Peyer's patch (tissue), 4 donors: ENCODE measurements at regions not wholly inside any gene's neighbourhood (a gene's known extent, or its start where the extent isn't known, plus 50 kb on each side); places are given as distances from the start of the nearest gene placed in this dataset.

ENCODE experiments used
- DNase-seq, 3 donors: peaks; one replicate each; pipeline ENCODE4 v3.0.0-alpha.2; 2017 to 2019
- H3K27ac ChIP-seq, 4 donors: fragments of 200-600 bp; sonication (generic); one replicate each; pipeline ENCODE4 v1.5.1; 2016 to 2019
- H3K27me3 ChIP-seq, 2 donors: fragments of 200-600 bp; sonication (generic); one replicate each; pipeline ENCODE4 v1.5.1; 2019
- H3K36me3 ChIP-seq, 3 donors: fragments of 200-600 bp; sonication (generic); one replicate each; pipeline ENCODE4 v1.5.1; 2016 to 2019
- H3K4me1 ChIP-seq, 4 donors: fragments of 200-600 bp; sonication (generic); one replicate each; pipeline ENCODE4 v1.5.1; 2016 to 2019
- H3K4me3 ChIP-seq, 4 donors: fragments of 200-600 bp; sonication (generic); 1 replicate in 3 of 4; 2 replicates in 1 of 4; pipeline ENCODE4 v1.5.1; 2016 to 2019; ENCODE audit warnings: mild to moderate bottlenecking in 1 of 4
- H3K9me3 ChIP-seq, 4 donors: fragments of 200-600 bp; sonication (generic); one replicate each; pipeline ENCODE4 v1.5.1; 2016 to 2019; ENCODE audit warnings: mild to moderate bottlenecking in 1 of 4
- POLR2A ChIP-seq, 2 donors: fragments of 450-650 bp; IDR thresholded peaks; one replicate each; pipeline ENCODE4 v1.5.1; 2017; ENCODE audit warnings: antibody characterized with exemption in 2 of 2, mild to moderate bottlenecking in 2 of 2, moderate library complexity in 2 of 2
- TF ChIP-seq, protein P1 (sequence below), 6 experiments: fragments of 450-650 bp in 4 of 6; fragments of 200-600 bp in 2 of 6; sonication (generic) in 1 of 6; IDR thresholded peaks; one replicate each; pipeline ENCODE4 v1.5.1; 2017 to 2019; ENCODE audit warnings: antibody characterized with exemption in 6 of 6, mild to moderate bottlenecking in 3 of 6, moderate library complexity in 1 of 6

DNA sequence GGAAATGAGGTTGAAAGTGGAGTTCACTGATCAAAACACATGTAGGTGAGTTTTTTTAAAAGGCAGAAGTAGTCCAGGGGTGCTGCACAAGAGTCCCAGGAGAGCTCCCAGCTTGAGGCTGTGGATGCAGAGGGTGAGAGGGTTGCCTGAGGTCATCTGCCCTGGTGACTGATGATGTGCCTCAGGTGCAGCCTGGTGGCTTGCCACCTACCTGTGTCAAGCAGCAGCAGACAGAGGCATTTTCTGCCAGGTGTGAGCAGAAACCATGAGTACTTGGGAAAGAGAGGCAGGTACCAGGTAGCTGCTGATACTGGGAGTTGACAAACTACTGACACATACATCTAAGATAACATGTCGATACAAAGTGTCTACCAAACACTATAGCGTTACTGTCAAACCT lies 92.5 kb downstream of the SCP2D1 start:
- H3K27ac ChIP-seq, result no peak overlapping the region
- H3K4me3 ChIP-seq, result no peak overlapping the region
- no peaks in the 10 kb centered on the region for H3K36me3 ChIP-seq
- no peaks in the 10 kb centered on the region for H3K9me3 ChIP-seq
- H3K4me1 ChIP-seq, result no peaks in the 10 kb centered on the region
- TF ChIP-seq, protein P1, sequence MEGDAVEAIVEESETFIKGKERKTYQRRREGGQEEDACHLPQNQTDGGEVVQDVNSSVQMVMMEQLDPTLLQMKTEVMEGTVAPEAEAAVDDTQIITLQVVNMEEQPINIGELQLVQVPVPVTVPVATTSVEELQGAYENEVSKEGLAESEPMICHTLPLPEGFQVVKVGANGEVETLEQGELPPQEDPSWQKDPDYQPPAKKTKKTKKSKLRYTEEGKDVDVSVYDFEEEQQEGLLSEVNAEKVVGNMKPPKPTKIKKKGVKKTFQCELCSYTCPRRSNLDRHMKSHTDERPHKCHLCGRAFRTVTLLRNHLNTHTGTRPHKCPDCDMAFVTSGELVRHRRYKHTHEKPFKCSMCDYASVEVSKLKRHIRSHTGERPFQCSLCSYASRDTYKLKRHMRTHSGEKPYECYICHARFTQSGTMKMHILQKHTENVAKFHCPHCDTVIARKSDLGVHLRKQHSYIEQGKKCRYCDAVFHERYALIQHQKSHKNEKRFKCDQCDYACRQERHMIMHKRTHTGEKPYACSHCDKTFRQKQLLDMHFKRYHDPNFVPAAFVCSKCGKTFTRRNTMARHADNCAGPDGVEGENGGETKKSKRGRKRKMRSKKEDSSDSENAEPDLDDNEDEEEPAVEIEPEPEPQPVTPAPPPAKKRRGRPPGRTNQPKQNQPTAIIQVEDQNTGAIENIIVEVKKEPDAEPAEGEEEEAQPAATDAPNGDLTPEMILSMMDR (IDR thresholded peaks at IDR 0.05), result no peak
- TF ChIP-seq POLR2A (IDR thresholded peaks at IDR 0.05), result no peak
- no peaks in the 10 kb centered on the region for H3K27me3 ChIP-seq
- no peak for DNase-seq

DNA sequence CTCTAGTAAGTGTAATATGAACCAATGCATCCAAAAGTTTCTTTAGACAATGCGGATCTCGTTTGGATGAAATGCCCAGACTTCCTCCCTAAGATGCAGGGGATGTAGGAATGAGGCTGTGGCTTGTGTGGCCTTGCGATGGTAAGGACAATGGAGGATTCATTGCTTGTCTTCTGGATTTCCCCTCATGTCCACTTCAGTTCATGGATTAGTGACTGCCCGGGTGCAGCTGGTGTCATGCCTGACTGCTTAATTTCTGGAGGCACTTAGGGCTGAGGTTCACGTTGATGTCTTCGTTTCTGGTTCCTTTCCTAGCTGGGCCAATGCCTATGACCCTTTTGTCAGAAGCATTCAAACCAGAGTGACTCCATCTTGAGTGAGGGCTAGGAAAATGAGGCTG lies 93.8 kb downstream of the SCP2D1 start:
- Histone ChIP-seq H3K4me3 (no peak overlapping the region), H3K9me3 (no peaks in the 10 kb centered on the region), H3K27me3 (no peaks in the 10 kb centered on the region), H3K4me1 (no peaks in the 10 kb centered on the region), H3K27ac (no peak overlapping the region), H3K36me3 (no peaks in the 10 kb centered on the region)
- TF ChIP-seq, protein P1 (IDR thresholded peaks at IDR 0.05), result no peak
- TF ChIP-seq POLR2A (IDR thresholded peaks at IDR 0.05), result no peak
- no peak for DNase-seq

DNA sequence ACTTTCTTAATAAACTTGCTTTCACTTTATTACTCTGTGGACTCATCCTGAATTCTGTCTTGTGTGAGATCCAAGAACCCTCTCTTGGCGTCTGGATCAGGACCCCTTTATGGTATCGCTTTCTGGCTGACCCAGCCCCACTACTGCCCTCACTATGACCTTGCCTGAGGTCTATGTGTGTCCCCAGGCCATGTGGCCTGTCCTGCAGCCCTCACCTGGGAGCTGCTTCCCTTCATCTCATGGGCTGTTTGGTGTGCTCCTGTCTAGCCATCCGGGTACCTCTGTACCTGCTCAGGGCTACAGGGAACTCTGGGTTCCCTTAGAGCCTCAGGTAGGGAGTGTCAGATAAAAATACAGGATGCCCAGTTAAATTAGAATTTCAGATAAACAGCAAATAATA lies 94.5 kb downstream of the SCP2D1 start:
- DNase-seq, result no peak
- no peak overlapping the region for H3K27ac ChIP-seq
- H3K27me3 ChIP-seq, result no peaks in the 10 kb centered on the region
- no peak overlapping the region for H3K4me3 ChIP-seq
- no peaks in the 10 kb centered on the region for H3K36me3 ChIP-seq
- TF ChIP-seq, protein P1 (IDR thresholded peaks at IDR 0.05), result no peak
- TF ChIP-seq POLR2A (IDR thresholded peaks at IDR 0.05), result no peak
- no peaks in the 10 kb centered on the region for H3K4me1 ChIP-seq
- no peaks in the 10 kb centered on the region for H3K9me3 ChIP-seq

DNA sequence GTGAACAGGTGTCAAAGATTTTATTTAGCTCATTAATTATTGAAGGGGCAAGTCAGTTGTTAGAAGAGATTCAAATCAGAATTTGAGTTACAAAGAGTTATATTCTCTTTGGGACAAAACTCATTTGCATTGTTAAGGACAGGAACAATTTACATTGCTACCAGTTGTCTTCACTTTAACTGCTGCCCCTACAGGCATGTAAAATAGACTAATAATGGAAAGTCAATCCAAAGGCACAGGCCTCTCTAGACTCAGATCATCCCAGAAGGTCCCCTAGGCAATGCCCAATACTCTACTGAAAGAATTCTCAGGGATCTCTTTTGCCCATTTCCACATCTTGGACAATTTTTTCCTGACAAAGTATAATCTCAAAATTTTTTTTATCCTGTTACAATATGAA lies 95.7 kb downstream of the SCP2D1 start:
- H3K36me3 ChIP-seq, result no peaks in the 10 kb centered on the region
- no peaks in the 10 kb centered on the region for H3K27me3 ChIP-seq
- DNase-seq, result no peak
- H3K4me1 ChIP-seq, result no peaks in the 10 kb centered on the region
- TF ChIP-seq POLR2A (IDR thresholded peaks at IDR 0.05), result no peak
- TF ChIP-seq, protein P1 (IDR thresholded peaks at IDR 0.05), result no peak
- H3K27ac ChIP-seq, result no peak overlapping the region
- no peak overlapping the region for H3K4me3 ChIP-seq
- no peaks in the 10 kb centered on the region for H3K9me3 ChIP-seq

DNA sequence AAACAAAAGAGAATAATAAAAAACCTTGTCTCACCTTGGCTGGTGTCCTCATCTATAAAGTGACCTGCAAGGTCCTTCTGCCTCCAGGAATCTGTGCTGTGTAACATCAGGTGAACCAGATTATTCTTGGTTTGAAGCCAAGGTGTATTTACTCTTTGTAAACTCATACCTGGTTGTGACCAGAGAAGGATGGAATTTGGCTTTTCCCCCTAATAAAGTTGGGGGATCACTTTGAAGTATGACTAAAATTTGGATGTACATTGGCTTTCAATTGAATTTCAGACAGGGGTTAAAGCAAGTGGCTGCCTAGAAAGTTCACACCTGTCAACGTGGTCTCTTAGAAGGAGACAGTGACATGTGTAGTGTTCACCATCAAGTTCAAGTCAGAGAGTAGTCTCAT lies 100.1 kb downstream of the SCP2D1 start:
- no peak for TF ChIP-seq POLR2A (IDR thresholded peaks at IDR 0.05)
- TF ChIP-seq, protein P1 (IDR thresholded peaks at IDR 0.05), result no peak
- Histone ChIP-seq H3K9me3 (no peaks in the 10 kb centered on the region), H3K27ac (no peak overlapping the region)

DNA sequence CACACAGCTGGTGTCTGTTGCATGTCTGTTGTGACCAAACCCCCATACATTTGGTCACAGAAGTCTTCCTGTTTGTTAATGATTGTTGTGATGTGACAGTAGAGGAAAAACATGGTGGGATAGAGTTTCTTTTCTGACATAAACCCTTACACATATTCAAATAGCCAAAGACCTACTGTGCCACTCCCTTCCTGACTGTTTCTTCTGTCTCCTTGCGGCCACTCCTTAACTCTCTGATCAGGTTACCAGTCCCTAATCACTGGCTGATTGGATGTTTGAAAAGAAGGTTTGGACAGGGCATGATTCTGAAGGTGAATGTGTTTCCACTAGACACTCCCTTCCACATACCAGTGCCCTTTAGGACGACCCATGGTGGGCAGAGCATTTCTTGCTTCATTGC lies 101.2 kb downstream of the SCP2D1 start:
- Histone ChIP-seq H3K4me1 (no peaks in the 10 kb centered on the region), H3K27me3 (no peaks in the 10 kb centered on the region), H3K27ac (no peak overlapping the region), H3K9me3 (no peaks in the 10 kb centered on the region), H3K36me3 (no peaks in the 10 kb centered on the region), H3K4me3 (no peak overlapping the region)
- DNase-seq, result no peak
- TF ChIP-seq, protein P1 (IDR thresholded peaks at IDR 0.05), result no peak
- TF ChIP-seq POLR2A (IDR thresholded peaks at IDR 0.05), result no peak

More for the DNA sequence above, 100.1 kb downstream of the SCP2D1 start:
- Histone ChIP-seq H3K4me1 (no peaks in the 10 kb centered on the region), H3K27me3 (no peaks in the 10 kb centered on the region), H3K4me3 (no peak overlapping the region), H3K36me3 (no peaks in the 10 kb centered on the region)
- no peak for DNase-seq
